IMR-90 (cell line): ENCODE measurements at regions not wholly inside any gene's neighbourhood (a gene's known extent, or its start where the extent isn't known, plus 50 kb on each side); places are given as distances from the start of the nearest gene placed in this dataset.

Experiments
- ATAC-seq: fragments of 200-7000 bp; cut with Tn5 transposase; 2 replicates; pipeline ENCODE4 v1.9.1; 2020; ENCODE audit warnings: low read depth, mild to moderate bottlenecking, moderate library complexity
- BruUV-seq: library from RNA; stranded (reverse); fragments of 400-500 nt; replicated peaks from 2 replicates; lab custom pipeline; 2021; lab: Mats Ljungman, UMichigan
- CTCF ChIA-PET: fragments of 300-600 bp; formaldehyde crosslinking; extraction: SDS; loops from one replicate; lab custom pipeline; 2021; ENCODE audit warnings: antibody characterized with exemption; lab: Yijun Ruan, JAX
- POLR2A ChIA-PET: fragments of 300-600 bp; sonication (Branson Sonifier 250); formaldehyde crosslinking; loops from one replicate; lab custom pipeline; 2022; ENCODE audit warnings: antibody characterized with exemption; ENCODE audit not compliant: unreplicated experiment; lab: Charles Lee
- DNase-seq: peaks from one replicate; pipeline ENCODE4 v3.0.0; 2013
- H2AFZ ChIP-seq: replicated peaks from 2 replicates; pipeline ENCODE3; 2013; ENCODE audit warnings: low read length, mild to moderate bottlenecking; ENCODE audit not compliant: poor library complexity
- H2AK5ac ChIP-seq: 2 replicates; pipeline ENCODE4 v1.6.1; 2013; ENCODE audit warnings: low read depth, low read length, inconsistent platforms
- H2AK9ac ChIP-seq: replicated peaks from 2 replicates; pipeline ENCODE3; 2013; ENCODE audit warnings: mild to moderate bottlenecking, low read depth, low read length, moderate library complexity; ENCODE audit not compliant: poor library complexity
- H2BK120ac ChIP-seq: 2 replicates; pipeline ENCODE4 v1.6.1; 2013; ENCODE audit warnings: low read depth, low read length, inconsistent platforms
- H2BK15ac ChIP-seq: 3 replicates; pipeline ENCODE4 v1.6.1; 2013; ENCODE audit warnings: low read depth, low read length, inconsistent platforms
- H2BK20ac ChIP-seq: 2 replicates; pipeline ENCODE4 v1.6.1; 2013; ENCODE audit warnings: low read depth, mild to moderate bottlenecking, inconsistent platforms, low read length, moderate library complexity
- H2BK5ac ChIP-seq: 2 replicates; pipeline ENCODE4 v1.6.1; 2013; ENCODE audit warnings: mild to moderate bottlenecking, low read depth, low read length, inconsistent platforms; ENCODE audit not compliant: poor library complexity, severe bottlenecking
- H3K14ac ChIP-seq: replicated peaks from 2 replicates; pipeline ENCODE4 v1.6.1; 2013; ENCODE audit warnings: low read depth, low read length, inconsistent platforms
- H3K18ac ChIP-seq: 2 replicates; pipeline ENCODE4 v1.6.1; 2013; ENCODE audit warnings: low read depth, low read length, control low read depth
- H3K23ac ChIP-seq: 2 replicates; pipeline ENCODE4 v1.6.1; 2013; ENCODE audit warnings: low read depth, low read length, inconsistent platforms
- H3K27ac ChIP-seq: 2 replicates; pipeline ENCODE4 v1.5.1; 2013; ENCODE audit warnings: mild to moderate bottlenecking, control low read depth, low read length; ENCODE audit not compliant: insufficient read depth
- H3K27me3 ChIP-seq: 2 replicates; pipeline ENCODE4 v1.6.1; 2013; ENCODE audit warnings: low read length; ENCODE audit not compliant: control insufficient read depth, insufficient read depth
- H3K36me3 ChIP-seq: 2 replicates; pipeline ENCODE4 v1.6.1; 2013; ENCODE audit warnings: low read length, mixed read lengths; ENCODE audit not compliant: control insufficient read depth, insufficient read depth
- H3K4ac ChIP-seq: 2 replicates; pipeline ENCODE4 v1.6.1; 2013; ENCODE audit warnings: low read depth, low read length, inconsistent platforms
- H3K4me1 ChIP-seq: 2 replicates; pipeline ENCODE4 v1.6.1; 2013; ENCODE audit warnings: low read length, mixed read lengths; ENCODE audit not compliant: control insufficient read depth, insufficient read depth
- H3K4me2 ChIP-seq: 2 replicates; pipeline ENCODE4 v1.6.1; 2013; ENCODE audit warnings: low read depth, mild to moderate bottlenecking, control low read depth, low read length, moderate library complexity
- H3K4me3 ChIP-seq: 2 replicates; pipeline ENCODE4 v1.5.1; 2013; ENCODE audit warnings: low read depth, mild to moderate bottlenecking, control low read depth, low read length, moderate library complexity; ENCODE audit not compliant: insufficient read depth
- H3K56ac ChIP-seq: 2 replicates; pipeline ENCODE4 v1.6.1; 2013; ENCODE audit warnings: low read length, inconsistent platforms; ENCODE audit not compliant: insufficient read depth; ENCODE audit errors: extremely low read depth
- H3K79me1 ChIP-seq, 2 experiments: 2 replicates each; pipeline ENCODE4 v1.6.1; 2013; ENCODE audit warnings: low read length in 2 of 2, inconsistent platforms in 1 of 2, low read depth in 1 of 2
- H3K9ac ChIP-seq: 2 replicates; pipeline ENCODE4 v1.6.1; 2013; ENCODE audit warnings: low read depth, low read length, control low read depth
- H3K9me1 ChIP-seq: 2 replicates; pipeline ENCODE4 v1.6.1; 2013; ENCODE audit warnings: low read length, inconsistent platforms; ENCODE audit not compliant: insufficient read depth
- H3K9me3 ChIP-seq: 2 replicates; pipeline ENCODE4 v1.6.1; 2013; ENCODE audit warnings: low read length; ENCODE audit not compliant: control insufficient read depth, insufficient read depth
- H4K20me1 ChIP-seq: 2 replicates; pipeline ENCODE4 v1.6.1; 2013; ENCODE audit warnings: low read length, inconsistent platforms; ENCODE audit not compliant: insufficient read depth
- H4K5ac ChIP-seq: 2 replicates; pipeline ENCODE4 v1.6.1; 2013; ENCODE audit warnings: mild to moderate bottlenecking, low read depth, low read length, control low read depth
- H4K8ac ChIP-seq, 2 experiments: 2 replicates each; pipeline ENCODE4 v1.6.1; 2013; ENCODE audit warnings: low read depth in 2 of 2, low read length in 2 of 2, control low read depth in 1 of 2, inconsistent platforms in 1 of 2
- H4K91ac ChIP-seq: 2 replicates; pipeline ENCODE4 v1.6.1; 2013; ENCODE audit warnings: low read depth, low read length, inconsistent platforms; ENCODE audit not compliant: insufficient read depth
- BHLHE40 ChIP-seq: fragments of 150-350 bp; IDR thresholded peaks from 2 replicates; pipeline ENCODE4 v1.6.1; 2016; ENCODE audit warnings: mild to moderate bottlenecking, low read depth, low read length
- CEBPB ChIP-seq: IDR thresholded peaks from 2 replicates; pipeline ENCODE4 v1.6.1; 2012; ENCODE audit warnings: low read depth, low read length, improper control_type of control experiment
- CHD1 ChIP-seq: IDR thresholded peaks from 2 replicates; pipeline ENCODE4 v1.6.1; 2012; ENCODE audit warnings: low read depth, low read length, improper control_type of control experiment
- ELK1 ChIP-seq: fragments of 150-350 bp; IDR thresholded peaks from 2 replicates; pipeline ENCODE4 v1.6.1; 2016; ENCODE audit warnings: low read depth, mild to moderate bottlenecking, low read length, moderate library complexity, borderline replicate concordance
- FOS ChIP-seq: fragments of 150-350 bp; IDR thresholded peaks from 2 replicates; pipeline ENCODE4 v1.6.1; 2016; ENCODE audit warnings: low read depth, low read length
- MAFK ChIP-seq: IDR thresholded peaks from 2 replicates; pipeline ENCODE4 v1.6.1; 2012; ENCODE audit warnings: low read depth, low read length, improper control_type of control experiment
- MXI1 ChIP-seq: IDR thresholded peaks from 2 replicates; pipeline ENCODE4 v1.6.1; 2012; ENCODE audit warnings: low read depth, mild to moderate bottlenecking, low read length, moderate library complexity, borderline replicate concordance
- NFE2L2 ChIP-seq: fragments of 150-350 bp; IDR thresholded peaks from 2 replicates; pipeline ENCODE4 v1.6.1; 2016; ENCODE audit warnings: low read depth, mild to moderate bottlenecking, low read length
- RAD21 ChIP-seq: IDR thresholded peaks from 2 replicates; pipeline ENCODE4 v1.6.1; 2012; ENCODE audit warnings: low read length, improper control_type of control experiment
- RCOR1 ChIP-seq: IDR thresholded peaks from 2 replicates; pipeline ENCODE4 v1.6.1; 2012; ENCODE audit warnings: mild to moderate bottlenecking, low read length, improper control_type of control experiment; ENCODE audit not compliant: insufficient replicate concordance
- SMC3 ChIP-seq: fragments of 150-350 bp; IDR thresholded peaks from 2 replicates; pipeline ENCODE4 v1.6.1; 2016; ENCODE audit warnings: low read depth, mild to moderate bottlenecking, antibody characterized with exemption, low read length, moderate library complexity
- USF2 ChIP-seq: fragments of 150-350 bp; IDR thresholded peaks from 2 replicates; pipeline ENCODE4 v1.6.1; 2017; ENCODE audit warnings: mild to moderate bottlenecking, antibody characterized with exemption, low read length, low read depth
- WGBS, 2 experiments: methylation state at CpG; one replicate each; pipeline versions ENCODE4 v1.1.5 to v1.1.7; 2013; ENCODE audit warnings: missing lambda C conversion rate in 2 of 2; ENCODE audit not compliant: insufficient read length in 1 of 2; ENCODE audit errors: extremely low coverage in 2 of 2; 5-methylcytosine and 5-hydroxymethylcytosine counted together
- dilution Hi-C: fragments of 300-500 bp; cut with HindIII; formaldehyde crosslinking; loops from one replicate; pipeline ENCODE4 v1.14.3; 2018; ENCODE audit warnings: low sequenced_read_pairs; ENCODE audit not compliant: unreplicated experiment
- in situ Hi-C: fragments of 300-500 bp; cut with MboI; formaldehyde crosslinking; loops from 3 replicates; pipeline ENCODE4 v1.14.3; 2019; ENCODE audit warnings: low sequenced_read_pairs, inconsistent platforms, mixed read lengths
- intact Hi-C: fragments of 100-400 bp; cut with micrococcal nuclease; formaldehyde crosslinking; loops from 2 replicates; pipeline ENCODE4 v1.10.0; 2022

GRCh38 chr10:28991333-28992270 lies 297.3 kb upstream of the LYZL1 start (continued):
- TF ChIP-seq ELK1 (no peak), CEBPB (peak; percentile 68), RAD21 (peak; percentile 85)

- no TSS peak for BruUV-seq
- in situ Hi-C loops: loop anchor here (10.0 kb wide), 1 partner anchor 312 kb away; no protein-coding TSS in a partner anchor
- H4K91ac ChIP-seq: no peak overlapping the region
- no peak for TF ChIP-seq SMC3
- no peak for TF ChIP-seq FOS
- no peak for TF ChIP-seq MXI1
- TF ChIP-seq CHD1: no peak
- no peak for TF ChIP-seq CEBPB
- no peak for TF ChIP-seq RCOR1
- TF ChIP-seq MAFK: no peak
- TF ChIP-seq NFE2L2: no peak
- TF ChIP-seq BHLHE40: no peak
- no peak for TF ChIP-seq USF2
Observed at GRCh38 chr10:28993056-28993455, 295.8 kb upstream of the LYZL1 start.

More at GRCh38 chr10:28993056-28993455, 295.8 kb upstream of the LYZL1 start:
- Histone ChIP-seq H4K5ac (no peak overlapping the region), H2BK15ac (no peak overlapping the region), H2BK5ac (no peak overlapping the region), H3K4me2 (no peak overlapping the region), H4K8ac (no peak overlapping the region), H3K36me3 (no peaks in the 10 kb centered on the region), H3K9me1 (peaks cover 4% of the 10 kb centered on the region), H2AK5ac (no peak overlapping the region), H3K27me3 (no peaks in the 10 kb centered on the region), H2AK9ac (no peak overlapping the region), H2BK20ac (no peak overlapping the region), H2AFZ (no peak overlapping the region), H3K14ac (no peak overlapping the region), H3K79me1 (no peaks in the 10 kb centered on the region), H3K9me3 (no peaks in the 10 kb centered on the region), H3K9ac (no peak overlapping the region), H2BK120ac (peak overlapping the region; percentile 16; the same call in 1 of the 2 replicates), H3K4me1 (peaks cover 8% of the 10 kb centered on the region), H3K27ac (no peak overlapping the region), H3K23ac (no peak overlapping the region), H3K56ac (no peak overlapping the region), H4K20me1 (no peaks in the 10 kb centered on the region), H3K4ac (no peak overlapping the region), H3K18ac (no peak overlapping the region), H3K4me3 (no peak overlapping the region)
- 100% methylated on average over 4 of the region's 8 CpGs; no CpG with 5 or more reads in 1 of the 2 experiments for WGBS, 2 experiments
- DNase-seq (no peak), ATAC-seq (no peak)
- intact Hi-C loops: loop anchor here (5.0 kb wide), 3 partner anchors 139 to 309 kb away; no protein-coding TSS in a partner anchor
- ChIA-PET POLR2A (no interaction called here), CTCF (interaction anchor here (1.1 to 2.5 kb wide), 2 partner anchors 320 to 329 kb away, joined by 3 to 13 read pairs; no protein-coding TSS in a partner anchor)
- dilution Hi-C loops: no loop called here
